ENCODE measurements at regions not wholly inside any gene's neighbourhood (a gene's known extent, or its start where the extent isn't known, plus 50 kb on each side); places are given as distances from the start of the nearest gene placed in this dataset.

DNA sequence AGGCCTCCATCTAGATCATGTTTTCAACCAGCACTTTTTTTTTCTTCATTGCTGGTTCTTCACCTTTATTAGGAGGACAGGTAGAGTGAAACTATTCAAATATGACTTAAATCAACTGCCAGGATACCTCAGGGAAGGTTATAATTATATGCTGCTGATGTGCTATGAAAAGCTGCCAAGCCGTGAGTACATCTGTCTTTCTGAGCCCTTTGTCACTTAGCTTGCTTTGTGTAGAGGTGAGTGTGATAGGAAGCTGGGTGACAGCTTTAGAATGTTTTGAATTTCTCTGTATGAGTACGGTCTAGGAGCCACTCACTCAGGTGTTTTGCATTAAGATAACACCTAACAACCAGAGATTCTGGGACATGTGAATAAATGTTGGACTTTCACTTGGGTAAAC, 365.2 kb downstream of the OTUD1 start:
- no peak overlapping the region for H3K18ac ChIP-seq (ENCODE audit: low read depth in 1 of 2, low read length in 2 of 2)
- no peak overlapping the region for H2BK12ac ChIP-seq (ENCODE audit: low read length in 2 of 2)
- H4K8ac ChIP-seq (ENCODE audit: low read length) = no peak overlapping the region
- no peaks in the 10 kb centered on the region for H3K27me3 ChIP-seq (ENCODE audit: control insufficient read depth in 1 of 2, insufficient read depth in 1 of 2, low read length in 2 of 2)
- H3K4me1 ChIP-seq (ENCODE audit: control insufficient read depth, insufficient read depth, low read depth, low read length) = no peaks in the 10 kb centered on the region
- H3K9me3 ChIP-seq (ENCODE audit: control insufficient read depth, low read length) = no peaks in the 10 kb centered on the region
- no peaks in the 10 kb centered on the region for H3K36me3 ChIP-seq (ENCODE audit: control insufficient read depth in 1 of 2, insufficient read depth in 2 of 2, low read depth in 1 of 2, low read length in 2 of 2)
- H2AFZ ChIP-seq (ENCODE audit: low read depth, low read length) = no peak overlapping the region
- no peak overlapping the region for H3K4ac ChIP-seq (ENCODE audit: low read depth in 1 of 2, low read length in 2 of 2)
- no peak overlapping the region for H3K23ac ChIP-seq (ENCODE audit: low read length in 2 of 2)
- H3K4me3 ChIP-seq (ENCODE audit: insufficient read depth in 1 of 2, low read depth in 1 of 2, low read length in 2 of 2) = no peak overlapping the region
- no peak overlapping the region for H4K91ac ChIP-seq (ENCODE audit: low read length)
- H2BK120ac ChIP-seq (ENCODE audit: low read depth, low read length) = no peak overlapping the region
- no peak overlapping the region for H3K14ac ChIP-seq (ENCODE audit: low read length in 2 of 2)
- 61% methylated on average over 1 of the region's 2 CpGs for WGBS
- H3K9ac ChIP-seq (ENCODE audit: low read length) = no peak overlapping the region
- no peak for DNase-seq
- H3K79me1 ChIP-seq (replicated peaks; ENCODE audit: low read length, poor library complexity, severe bottlenecking) = no peaks in the 10 kb centered on the region
- no peak overlapping the region for H2AK5ac ChIP-seq (ENCODE audit: low read length, severe bottlenecking)
- no peak overlapping the region for H2BK15ac ChIP-seq (ENCODE audit: low read depth, poor library complexity, severe bottlenecking)
- no peak overlapping the region for H3K27ac ChIP-seq (ENCODE audit: low read length, poor library complexity, severe bottlenecking)
- no peak overlapping the region for H2BK5ac ChIP-seq (ENCODE audit: low read depth, low read length, poor library complexity, severe bottlenecking)
- H3K4me2 ChIP-seq (ENCODE audit: low read length, poor library complexity, severe bottlenecking) = no peak overlapping the region

DNA sequence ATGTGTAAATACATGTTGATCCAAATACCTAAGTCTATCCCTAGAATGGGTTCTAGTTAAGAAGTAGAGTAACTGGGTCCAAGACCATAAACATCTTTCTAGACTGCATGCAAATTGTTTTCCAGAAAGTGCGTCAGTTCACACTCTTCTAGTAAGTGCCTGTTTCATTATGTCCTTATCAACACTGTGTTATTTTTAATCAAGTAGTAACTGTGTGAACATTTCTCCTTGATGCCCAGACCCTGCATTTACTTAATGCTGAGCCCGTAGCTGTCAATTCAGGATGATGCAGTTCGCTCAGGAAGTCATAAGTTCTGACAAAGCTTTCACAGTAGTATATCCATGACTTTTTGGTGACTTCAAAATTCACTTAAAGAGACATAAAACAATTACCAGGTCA, 374.8 kb downstream of the OTUD1 start:
- no peak overlapping the region for H2BK15ac ChIP-seq (ENCODE audit: low read depth, poor library complexity, severe bottlenecking)
- H3K23ac ChIP-seq (ENCODE audit: low read length in 2 of 2) = no peak overlapping the region
- H2BK12ac ChIP-seq (ENCODE audit: low read length in 2 of 2) = no peak overlapping the region
- H3K4ac ChIP-seq (ENCODE audit: low read depth in 1 of 2, low read length in 2 of 2) = no peak overlapping the region
- H3K18ac ChIP-seq (ENCODE audit: low read depth in 1 of 2, low read length in 2 of 2) = no peak overlapping the region
- no peak overlapping the region for H2AFZ ChIP-seq (ENCODE audit: low read depth, low read length)
- H2BK5ac ChIP-seq (ENCODE audit: low read depth, low read length, poor library complexity, severe bottlenecking) = no peak overlapping the region
- no peak overlapping the region for H3K9ac ChIP-seq (ENCODE audit: low read length)
- no peaks in the 10 kb centered on the region for H3K4me1 ChIP-seq (ENCODE audit: control insufficient read depth, insufficient read depth, low read depth, low read length)
- no peak for DNase-seq
- no peak overlapping the region for H4K91ac ChIP-seq (ENCODE audit: low read length)
- no peak overlapping the region for H3K4me2 ChIP-seq (ENCODE audit: low read length, poor library complexity, severe bottlenecking)
- H3K79me1 ChIP-seq (replicated peaks; ENCODE audit: low read length, poor library complexity, severe bottlenecking) = no peaks in the 10 kb centered on the region
- H3K27me3 ChIP-seq (ENCODE audit: control insufficient read depth in 1 of 2, insufficient read depth in 1 of 2, low read length in 2 of 2) = no peaks in the 10 kb centered on the region
- no peaks in the 10 kb centered on the region for H3K36me3 ChIP-seq (ENCODE audit: control insufficient read depth in 1 of 2, insufficient read depth in 2 of 2, low read depth in 1 of 2, low read length in 2 of 2)
- no peak overlapping the region for H2AK5ac ChIP-seq (ENCODE audit: low read length, severe bottlenecking)
- no peak overlapping the region for H3K27ac ChIP-seq (ENCODE audit: low read length, poor library complexity, severe bottlenecking)
- WGBS = 63% methylated on average over 3 of the region's 3 CpGs
- no peak overlapping the region for H3K14ac ChIP-seq (ENCODE audit: low read length in 2 of 2)
- H4K8ac ChIP-seq (ENCODE audit: low read length) = no peak overlapping the region
- H3K9me3 ChIP-seq (ENCODE audit: control insufficient read depth, low read length) = no peaks in the 10 kb centered on the region
- no peak overlapping the region for H3K4me3 ChIP-seq (ENCODE audit: insufficient read depth in 1 of 2, low read depth in 1 of 2, low read length in 2 of 2)
- H2BK120ac ChIP-seq (ENCODE audit: low read depth, low read length) = no peak overlapping the region

DNA sequence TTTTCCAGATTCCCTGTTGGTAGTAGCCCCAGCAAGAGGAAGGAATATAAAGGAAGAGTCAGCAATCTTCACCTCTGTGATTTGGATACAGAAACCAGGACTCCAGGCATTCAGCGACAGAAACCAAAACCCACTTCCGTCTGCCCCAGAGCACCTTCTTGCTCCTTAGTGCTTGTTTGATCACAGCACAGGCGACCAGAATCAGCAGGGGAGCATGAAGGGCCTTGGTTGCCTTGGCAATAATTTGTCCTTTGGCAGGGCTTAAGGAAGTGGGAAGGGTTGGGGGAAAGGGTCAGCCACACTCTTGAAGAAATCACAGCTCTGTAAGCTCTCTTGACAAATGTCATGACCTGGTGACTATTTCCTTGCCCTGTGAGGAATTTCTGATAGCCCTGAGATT, 379.6 kb downstream of the OTUD1 start:
- H2BK120ac ChIP-seq (ENCODE audit: low read depth, low read length) = no peak overlapping the region
- WGBS = 0% methylated on average over 1 of the region's 3 CpGs
- H3K9me3 ChIP-seq (ENCODE audit: control insufficient read depth, low read length) = no peaks in the 10 kb centered on the region
- H3K4me2 ChIP-seq (ENCODE audit: low read length, poor library complexity, severe bottlenecking) = no peak overlapping the region
- H3K4me3 ChIP-seq (ENCODE audit: insufficient read depth in 1 of 2, low read depth in 1 of 2, low read length in 2 of 2) = no peak overlapping the region
- no peak overlapping the region for H3K27ac ChIP-seq (ENCODE audit: low read length, poor library complexity, severe bottlenecking)
- no peak overlapping the region for H3K14ac ChIP-seq (ENCODE audit: low read length in 2 of 2)
- no peak overlapping the region for H2AFZ ChIP-seq (ENCODE audit: low read depth, low read length)
- H3K18ac ChIP-seq (ENCODE audit: low read depth in 1 of 2, low read length in 2 of 2) = no peak overlapping the region
- H3K9ac ChIP-seq (ENCODE audit: low read length) = no peak overlapping the region
- no peak overlapping the region for H4K91ac ChIP-seq (ENCODE audit: low read length)
- H2BK12ac ChIP-seq (ENCODE audit: low read length in 2 of 2) = no peak overlapping the region
- no peak for DNase-seq
- no peak overlapping the region for H4K8ac ChIP-seq (ENCODE audit: low read length)
- H3K4me1 ChIP-seq (ENCODE audit: control insufficient read depth, insufficient read depth, low read depth, low read length) = no peaks in the 10 kb centered on the region
- no peaks in the 10 kb centered on the region for H3K36me3 ChIP-seq (ENCODE audit: control insufficient read depth in 1 of 2, insufficient read depth in 2 of 2, low read depth in 1 of 2, low read length in 2 of 2)
- H3K4ac ChIP-seq (ENCODE audit: low read depth in 1 of 2, low read length in 2 of 2) = no peak overlapping the region
- no peak overlapping the region for H2BK15ac ChIP-seq (ENCODE audit: low read depth, poor library complexity, severe bottlenecking)
- H2BK5ac ChIP-seq (ENCODE audit: low read depth, low read length, poor library complexity, severe bottlenecking) = no peak overlapping the region
- H2AK5ac ChIP-seq (ENCODE audit: low read length, severe bottlenecking) = no peak overlapping the region
- no peaks in the 10 kb centered on the region for H3K79me1 ChIP-seq (replicated peaks; ENCODE audit: low read length, poor library complexity, severe bottlenecking)
- H3K23ac ChIP-seq (ENCODE audit: low read length in 2 of 2) = no peak overlapping the region
- no peaks in the 10 kb centered on the region for H3K27me3 ChIP-seq (ENCODE audit: control insufficient read depth in 1 of 2, insufficient read depth in 1 of 2, low read length in 2 of 2)

DNA sequence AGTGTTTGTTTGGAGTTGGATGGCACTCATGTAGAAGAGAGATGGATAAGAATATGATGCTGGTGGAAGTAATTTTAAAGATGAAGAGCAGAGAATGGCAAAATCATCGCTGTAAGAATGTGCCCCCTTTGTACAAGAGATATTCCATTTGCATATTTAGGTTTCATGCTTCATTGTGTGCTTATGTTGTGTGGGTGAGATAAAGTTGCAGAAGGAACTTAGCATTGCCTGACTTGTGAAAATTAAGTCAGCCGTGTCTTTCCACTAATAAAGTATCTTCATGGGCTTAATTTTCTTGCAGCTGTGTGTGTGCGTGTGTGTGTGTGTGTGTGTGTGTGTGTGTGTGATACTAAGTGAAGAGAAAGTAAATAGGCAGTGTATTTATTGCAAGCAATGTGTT, 381.9 kb downstream of the OTUD1 start:
- Histone ChIP-seq H2BK12ac (ENCODE audit: low read length in 2 of 2) (no peak overlapping the region), H2AK5ac (ENCODE audit: low read length, severe bottlenecking) (no peak overlapping the region), H3K9ac (ENCODE audit: low read length) (no peak overlapping the region), H3K4me1 (ENCODE audit: control insufficient read depth, insufficient read depth, low read depth, low read length) (no peaks in the 10 kb centered on the region), H2BK120ac (ENCODE audit: low read depth, low read length) (no peak overlapping the region), H4K91ac (ENCODE audit: low read length) (no peak overlapping the region), H3K4ac (ENCODE audit: low read depth in 1 of 2, low read length in 2 of 2) (no peak overlapping the region), H2AFZ (ENCODE audit: low read depth, low read length) (no peak overlapping the region), H3K14ac (ENCODE audit: low read length in 2 of 2) (no peak overlapping the region), H3K27ac (ENCODE audit: low read length, poor library complexity, severe bottlenecking) (no peak overlapping the region), H3K36me3 (ENCODE audit: control insufficient read depth in 1 of 2, insufficient read depth in 2 of 2, low read depth in 1 of 2, low read length in 2 of 2) (no peaks in the 10 kb centered on the region), H4K8ac (ENCODE audit: low read length) (no peak overlapping the region), H2BK15ac (ENCODE audit: low read depth, poor library complexity, severe bottlenecking) (no peak overlapping the region), H3K9me3 (ENCODE audit: control insufficient read depth, low read length) (no peaks in the 10 kb centered on the region), H3K4me3 (ENCODE audit: insufficient read depth in 1 of 2, low read depth in 1 of 2, low read length in 2 of 2) (no peak overlapping the region), H3K4me2 (ENCODE audit: low read length, poor library complexity, severe bottlenecking) (no peak overlapping the region), H3K23ac (ENCODE audit: low read length in 2 of 2) (no peak overlapping the region), H3K27me3 (ENCODE audit: control insufficient read depth in 1 of 2, insufficient read depth in 1 of 2, low read length in 2 of 2) (no peaks in the 10 kb centered on the region), H2BK5ac (ENCODE audit: low read depth, low read length, poor library complexity, severe bottlenecking) (no peak overlapping the region), H3K18ac (ENCODE audit: low read depth in 1 of 2, low read length in 2 of 2) (no peak overlapping the region), H3K79me1 (replicated peaks; ENCODE audit: low read length, poor library complexity, severe bottlenecking) (no peaks in the 10 kb centered on the region)
- no peak for DNase-seq
- 77% methylated on average over 3 of the region's 3 CpGs for WGBS
